ENCODE measurements at regions not wholly inside any gene's neighbourhood (a gene's known extent, or its start where the extent isn't known, plus 50 kb on each side); places are given as distances from the start of the nearest gene placed in this dataset.

GRCh38 chr1:238419209-238419608, 528.5 kb upstream of the ZP4 start:
- Histone ChIP-seq H3K27ac (no peak overlapping the region), H3K4me3 (no peak overlapping the region), H3K36me3 (no peaks in the 10 kb centered on the region), H3K9me3 (no peaks in the 10 kb centered on the region), H3K27me3 (ENCODE audit: low read depth) (no peaks in the 10 kb centered on the region), H3K4me1 (no peaks in the 10 kb centered on the region)
- intact Hi-C loops (cut with DNase I): no loop called here
- DNase-seq (no peak), ATAC-seq (no peak)
- TF ChIP-seq, protein P1, sequence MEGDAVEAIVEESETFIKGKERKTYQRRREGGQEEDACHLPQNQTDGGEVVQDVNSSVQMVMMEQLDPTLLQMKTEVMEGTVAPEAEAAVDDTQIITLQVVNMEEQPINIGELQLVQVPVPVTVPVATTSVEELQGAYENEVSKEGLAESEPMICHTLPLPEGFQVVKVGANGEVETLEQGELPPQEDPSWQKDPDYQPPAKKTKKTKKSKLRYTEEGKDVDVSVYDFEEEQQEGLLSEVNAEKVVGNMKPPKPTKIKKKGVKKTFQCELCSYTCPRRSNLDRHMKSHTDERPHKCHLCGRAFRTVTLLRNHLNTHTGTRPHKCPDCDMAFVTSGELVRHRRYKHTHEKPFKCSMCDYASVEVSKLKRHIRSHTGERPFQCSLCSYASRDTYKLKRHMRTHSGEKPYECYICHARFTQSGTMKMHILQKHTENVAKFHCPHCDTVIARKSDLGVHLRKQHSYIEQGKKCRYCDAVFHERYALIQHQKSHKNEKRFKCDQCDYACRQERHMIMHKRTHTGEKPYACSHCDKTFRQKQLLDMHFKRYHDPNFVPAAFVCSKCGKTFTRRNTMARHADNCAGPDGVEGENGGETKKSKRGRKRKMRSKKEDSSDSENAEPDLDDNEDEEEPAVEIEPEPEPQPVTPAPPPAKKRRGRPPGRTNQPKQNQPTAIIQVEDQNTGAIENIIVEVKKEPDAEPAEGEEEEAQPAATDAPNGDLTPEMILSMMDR (IDR thresholded peaks at IDR 0.05): no peak

GRCh38 chr1:238409932-238410331, 519.2 kb upstream of the ZP4 start:
- Histone ChIP-seq H3K27me3 (ENCODE audit: low read depth) (no peaks in the 10 kb centered on the region), H3K4me1 (no peaks in the 10 kb centered on the region), H3K4me3 (no peak overlapping the region), H3K9me3 (no peaks in the 10 kb centered on the region), H3K27ac (no peak overlapping the region), H3K36me3 (no peaks in the 10 kb centered on the region)
- ATAC-seq (no peak), DNase-seq (no peak)
- intact Hi-C loops (cut with DNase I): no loop called here
- TF ChIP-seq, protein P1 (IDR thresholded peaks at IDR 0.05): no peak

GRCh38 chr1:238409191-238409850, 518.6 kb upstream of the ZP4 start:
- Histone ChIP-seq H3K9me3 (no peaks in the 10 kb centered on the region), H3K27me3 (ENCODE audit: low read depth) (no peaks in the 10 kb centered on the region), H3K27ac (no peak overlapping the region), H3K36me3 (no peaks in the 10 kb centered on the region), H3K4me1 (no peaks in the 10 kb centered on the region), H3K4me3 (no peak overlapping the region)
- ATAC-seq (no peak), DNase-seq (no peak)
- intact Hi-C loops (cut with DNase I): no loop called here
- TF ChIP-seq, protein P1 (IDR thresholded peaks at IDR 0.05): no peak

DNA sequence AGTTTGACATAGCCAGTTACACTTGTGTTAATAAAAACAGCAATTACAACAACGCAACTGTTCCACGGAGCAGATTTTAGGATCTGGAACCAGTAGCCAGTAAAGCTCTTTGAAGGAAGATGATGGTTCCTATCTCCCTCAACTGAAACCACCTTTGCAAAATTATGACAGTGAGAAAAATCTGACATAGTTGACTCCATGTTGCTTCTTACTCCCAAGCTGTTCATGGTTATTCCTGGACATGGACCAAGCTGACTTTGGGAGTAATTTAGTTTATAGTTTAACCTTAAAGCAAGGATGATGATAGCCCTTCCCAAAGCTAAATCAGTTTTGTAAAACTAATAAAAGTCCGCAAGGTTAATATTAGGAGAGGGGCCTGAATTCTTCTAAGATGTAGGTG, 518.0 kb upstream of the ZP4 start:
- H3K4me3 ChIP-seq: no peak overlapping the region
- H3K4me1 ChIP-seq: no peaks in the 10 kb centered on the region
- no peak for DNase-seq
- ATAC-seq: no peak
- TF ChIP-seq, protein P1 (IDR thresholded peaks at IDR 0.05): no peak
- no peaks in the 10 kb centered on the region for H3K27me3 ChIP-seq (ENCODE audit: low read depth)
- H3K9me3 ChIP-seq: no peaks in the 10 kb centered on the region
- no peak overlapping the region for H3K27ac ChIP-seq
- no peaks in the 10 kb centered on the region for H3K36me3 ChIP-seq
- intact Hi-C loops (cut with DNase I): no loop called here

DNA sequence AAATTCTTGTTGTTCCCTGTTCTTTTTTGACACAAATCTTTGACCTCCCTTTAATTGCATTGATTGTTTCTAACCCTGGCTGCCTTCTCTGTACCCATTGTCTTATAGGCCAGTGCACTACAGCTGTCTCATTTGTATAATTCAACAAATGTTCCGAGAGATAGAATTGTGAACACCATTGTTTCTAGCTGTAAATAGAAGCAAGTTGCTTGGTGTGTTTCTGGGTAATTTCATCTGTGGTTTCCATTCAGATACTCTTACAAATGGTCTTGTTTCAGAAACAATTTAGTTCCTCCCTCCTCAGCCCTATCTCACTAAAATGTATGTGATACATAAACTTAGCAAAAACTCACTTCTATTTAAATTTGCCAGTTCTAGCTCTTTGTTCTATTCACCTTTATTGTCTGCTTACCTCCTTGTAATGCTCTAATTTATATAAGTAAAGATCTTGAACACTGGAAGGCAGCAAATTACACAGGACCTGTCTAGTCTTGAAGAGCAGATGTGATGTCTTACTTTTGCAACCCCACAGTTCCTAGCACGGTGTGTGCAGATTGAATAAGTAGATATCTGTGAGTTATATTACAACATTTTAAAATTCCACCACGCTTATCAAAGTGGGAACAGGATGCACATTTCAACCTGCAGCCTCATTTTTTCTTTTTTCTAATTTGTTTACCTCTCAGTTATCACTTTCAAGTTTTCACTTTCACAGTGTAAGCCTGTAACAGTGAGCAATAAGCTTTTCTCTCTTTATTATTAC, 515.6 kb upstream of the ZP4 start:
- no peaks in the 10 kb centered on the region for H3K36me3 ChIP-seq
- no peak overlapping the region for H3K27ac ChIP-seq
- H3K4me3 ChIP-seq: no peak overlapping the region
- ATAC-seq: no peak
- no peaks in the 10 kb centered on the region for H3K4me1 ChIP-seq
- H3K27me3 ChIP-seq (ENCODE audit: low read depth): no peaks in the 10 kb centered on the region
- H3K9me3 ChIP-seq: no peaks in the 10 kb centered on the region
- intact Hi-C loops (cut with DNase I): no loop called here
- TF ChIP-seq, protein P1 (IDR thresholded peaks at IDR 0.05): no peak
- no peak for DNase-seq

Data from lower lobe of right lung (tissue), 2 donors.